H9 (cell line): ENCODE measurements at regions not wholly inside any gene's neighbourhood (a gene's known extent, or its start where the extent isn't known, plus 50 kb on each side); places are given as distances from the start of the nearest gene placed in this dataset.

Experiments
- DNase-seq: peaks from one replicate; pipeline ENCODE4 v3.0.0-alpha.2; 2017
- H2AFZ ChIP-seq: one replicate; pipeline ENCODE4 v1.6.1; 2013; ENCODE audit warnings: mild to moderate bottlenecking, low read length, control low read depth, moderate library complexity
- H2AK5ac ChIP-seq: 2 replicates; pipeline ENCODE4 v1.6.1; 2013; ENCODE audit warnings: low read length, control low read depth, mixed read lengths; ENCODE audit not compliant: insufficient read length
- H2BK120ac ChIP-seq: one replicate; pipeline ENCODE4 v1.6.1; 2013; ENCODE audit warnings: low read depth, mild to moderate bottlenecking, low read length, control low read depth, inconsistent platforms; ENCODE audit not compliant: poor library complexity, severe bottlenecking
- H2BK12ac ChIP-seq: 2 replicates; pipeline ENCODE4 v1.6.1; 2013; ENCODE audit warnings: low read length, control low read depth, mixed read lengths, low read depth; ENCODE audit not compliant: insufficient read length
- H2BK15ac ChIP-seq: 2 replicates; pipeline ENCODE4 v1.6.1; 2013; ENCODE audit warnings: low read depth, low read length, control low read depth
- H2BK20ac ChIP-seq: one replicate; pipeline ENCODE4 v1.6.1; 2013; ENCODE audit warnings: low read depth, mild to moderate bottlenecking, low read length, control low read depth, inconsistent platforms; ENCODE audit not compliant: poor library complexity, severe bottlenecking
- H2BK5ac ChIP-seq: 2 replicates; pipeline ENCODE4 v1.6.1; 2013; ENCODE audit warnings: low read length, control low read depth, mixed read lengths; ENCODE audit not compliant: insufficient read length
- H3K14ac ChIP-seq: 2 replicates; pipeline ENCODE4 v1.6.1; 2013; ENCODE audit warnings: low read length, control low read depth; ENCODE audit not compliant: insufficient read depth
- H3K18ac ChIP-seq: 2 replicates; pipeline ENCODE4 v1.6.1; 2013; ENCODE audit warnings: low read depth, mild to moderate bottlenecking, mixed read lengths, low read length, control low read depth; ENCODE audit not compliant: insufficient read length
- H3K23ac ChIP-seq: 2 replicates; pipeline ENCODE4 v1.6.1; 2013; ENCODE audit warnings: low read length, control low read depth, mixed read lengths, low read depth; ENCODE audit not compliant: insufficient read length
- H3K23me2 ChIP-seq: 2 replicates; pipeline ENCODE4 v1.6.1; 2013; ENCODE audit warnings: low read depth, mild to moderate bottlenecking, mixed read lengths, low read length, control low read depth; ENCODE audit not compliant: insufficient read length, poor library complexity, severe bottlenecking
- H3K27ac ChIP-seq: 2 replicates; pipeline ENCODE4 v1.5.1; 2013; ENCODE audit warnings: low read length, control low read depth, mixed read lengths, low read depth; ENCODE audit not compliant: insufficient read length
- H3K27me3 ChIP-seq: 2 replicates; pipeline ENCODE4 v1.6.1; 2013; ENCODE audit warnings: low read length, control low read depth, inconsistent platforms; ENCODE audit not compliant: insufficient read depth
- H3K4ac ChIP-seq: 2 replicates; pipeline ENCODE4 v1.6.1; 2013; ENCODE audit warnings: low read depth, mild to moderate bottlenecking, control low read depth, inconsistent platforms, low read length, moderate library complexity
- H3K4me1 ChIP-seq: 2 replicates; pipeline ENCODE4 v1.6.1; 2013; ENCODE audit warnings: low read length, control low read depth, inconsistent platforms; ENCODE audit not compliant: insufficient read depth
- H3K4me2 ChIP-seq: 2 replicates; pipeline ENCODE4 v1.6.1; 2013; ENCODE audit warnings: low read length, control low read depth, mixed read lengths; ENCODE audit not compliant: insufficient read length, insufficient read depth
- H3K56ac ChIP-seq: 2 replicates; pipeline ENCODE4 v1.6.1; 2013; ENCODE audit warnings: low read depth, mild to moderate bottlenecking, mixed read lengths, low read length, control low read depth; ENCODE audit not compliant: insufficient read length
- H3K79me1 ChIP-seq: 2 replicates; pipeline ENCODE4 v1.6.1; 2013; ENCODE audit warnings: low read depth, mild to moderate bottlenecking, moderate library complexity, low read length, control low read depth, inconsistent platforms; ENCODE audit not compliant: insufficient read depth, poor library complexity, severe bottlenecking
- H3K79me2 ChIP-seq: 2 replicates; pipeline ENCODE4 v1.6.1; 2013; ENCODE audit warnings: low read length, control low read depth, inconsistent platforms; ENCODE audit not compliant: insufficient read depth
- H3K9ac ChIP-seq: 2 replicates; pipeline ENCODE4 v1.6.1; 2013; ENCODE audit warnings: low read length, control low read depth, mixed read lengths; ENCODE audit not compliant: insufficient read length; ENCODE audit errors: extremely low read depth
- H3K9me3 ChIP-seq: one replicate; pipeline ENCODE4 v1.6.1; 2013; ENCODE audit warnings: low read depth, low read length, inconsistent platforms; ENCODE audit not compliant: control insufficient read depth
- H3T11ph ChIP-seq: one replicate; pipeline ENCODE4 v1.6.1; 2013; ENCODE audit warnings: mild to moderate bottlenecking, low read length, control low read depth, inconsistent platforms
- H4K20me1 ChIP-seq: one replicate; pipeline ENCODE4 v1.6.1; 2013; ENCODE audit not compliant: control insufficient read depth, insufficient read length, insufficient read depth
- H4K5ac ChIP-seq: 2 replicates; pipeline ENCODE4 v1.6.1; 2013; ENCODE audit warnings: low read depth, mild to moderate bottlenecking, mixed read lengths, low read length, control low read depth; ENCODE audit not compliant: insufficient read length
- H4K8ac ChIP-seq: replicated peaks from 2 replicates; pipeline ENCODE4 v1.6.1; 2013; ENCODE audit warnings: low read length, control low read depth, mixed read lengths, low read depth; ENCODE audit not compliant: insufficient read length
- H4K91ac ChIP-seq: 2 replicates; pipeline ENCODE4 v1.6.1; 2013; ENCODE audit warnings: low read depth, mild to moderate bottlenecking, moderate library complexity, mixed read lengths, low read length, control low read depth; ENCODE audit not compliant: insufficient read length
- H3K27ac Mint-ChIP-seq, 3 experiments: 2 replicates in 2 of 3; 3 replicates in 1 of 3; pipeline ENCODE4 v1.8.0; 2020 to 2021; ENCODE audit warnings: mixed read lengths in 3 of 3, mild to moderate bottlenecking in 1 of 3, moderate library complexity in 1 of 3
- H3K27me3 Mint-ChIP-seq: 2 replicates; pipeline ENCODE4 v1.8.0; 2021; ENCODE audit warnings: low read depth, mild to moderate bottlenecking, moderate library complexity, mixed read lengths
- H3K36me3 Mint-ChIP-seq, 3 experiments: 2 replicates in 2 of 3; 3 replicates in 1 of 3; pipeline ENCODE4 v1.8.0; 2020 to 2021; ENCODE audit warnings: low read depth in 3 of 3, mixed read lengths in 3 of 3; ENCODE audit not compliant: insufficient read depth in 1 of 3
- H3K4me1 Mint-ChIP-seq, 2 experiments: 2 replicates each; pipeline ENCODE4 v1.8.0; 2020; ENCODE audit warnings: mixed read lengths in 2 of 2
- H3K4me3 Mint-ChIP-seq, 2 experiments: 2 replicates in 1 of 2; 3 replicates in 1 of 2; pipeline ENCODE4 v1.8.0; 2020 to 2021; ENCODE audit warnings: mild to moderate bottlenecking in 2 of 2, mixed read lengths in 2 of 2, moderate library complexity in 1 of 2
- H3K9me3 Mint-ChIP-seq, 2 experiments: 2 replicates in 1 of 2; 3 replicates in 1 of 2; pipeline ENCODE4 v1.8.0; 2020; ENCODE audit warnings: mild to moderate bottlenecking in 2 of 2, mixed read lengths in 2 of 2, moderate library complexity in 1 of 2
- WGBS: extraction: QIAGEN DNeasy Blood & Tissue Kit; methylation state at CpG from one replicate; pipeline ENCODE4 v1.1.7; 2013; ENCODE audit warnings: missing lambda C conversion rate, low lambda C conversion rate, mixed read lengths; ENCODE audit not compliant: insufficient read length; ENCODE audit errors: extremely low coverage; 5-methylcytosine and 5-hydroxymethylcytosine counted together
- TF ChIP-seq, protein P1 (sequence below): fragments of 200-600 bp; sonication (generic); conservative IDR thresholded peaks from 3 replicates; pipeline ENCODE4 v1.8.0; 2021; ENCODE audit warnings: antibody characterized with exemption, mild to moderate bottlenecking

DNA sequence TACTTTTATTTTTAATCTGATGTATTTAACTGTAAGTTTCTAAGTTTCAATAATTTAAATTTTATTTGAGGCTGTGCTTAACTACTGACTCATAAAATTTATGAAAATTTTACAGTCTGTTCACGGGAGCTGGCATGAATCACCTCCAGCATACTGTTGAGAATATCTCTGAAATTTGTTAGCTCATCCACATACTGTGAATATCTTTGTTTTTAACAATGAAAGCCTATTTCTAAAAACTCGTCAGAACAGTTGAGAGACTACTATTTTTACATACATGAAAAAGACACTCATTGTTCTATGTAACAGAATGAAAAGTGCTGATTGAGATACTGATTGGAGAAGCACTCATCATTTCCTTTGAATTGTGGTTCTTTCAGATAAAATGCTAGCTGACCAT is 749.3 kb downstream of the TENT5A start:
- no peak overlapping the region for H2AK5ac ChIP-seq
- no CpG with 5 or more reads among the region's 2 CpGs for WGBS

More for the DNA sequence above, 749.3 kb downstream of the TENT5A start:
- H3K9ac ChIP-seq, result no peak overlapping the region
- H3K79me1 ChIP-seq, result no peaks in the 10 kb centered on the region
- no peaks in the 10 kb centered on the region for H3K27me3 Mint-ChIP-seq
- no peak overlapping the region for H3K4me2 ChIP-seq
- H2BK5ac ChIP-seq, result no peak overlapping the region
- no peaks in the 10 kb centered on the region for H3K4me1 Mint-ChIP-seq
- no peaks in the 10 kb centered on the region for H3K27me3 ChIP-seq
- no peak overlapping the region for H3K4me3 Mint-ChIP-seq
- no peaks in the 10 kb centered on the region for H3K4me1 ChIP-seq
- H3K56ac ChIP-seq, result no peak overlapping the region
- H2AFZ ChIP-seq, result no peak overlapping the region
- H3K79me2 ChIP-seq, result no peaks in the 10 kb centered on the region
- DNase-seq, result no peak
- H3K27ac Mint-ChIP-seq, result no peak overlapping the region
- H3K14ac ChIP-seq, result no peak overlapping the region
- no peak overlapping the region for H2BK20ac ChIP-seq
- H4K91ac ChIP-seq, result no peak overlapping the region
- H3K4ac ChIP-seq, result no peak overlapping the region
- TF ChIP-seq, protein P1, sequence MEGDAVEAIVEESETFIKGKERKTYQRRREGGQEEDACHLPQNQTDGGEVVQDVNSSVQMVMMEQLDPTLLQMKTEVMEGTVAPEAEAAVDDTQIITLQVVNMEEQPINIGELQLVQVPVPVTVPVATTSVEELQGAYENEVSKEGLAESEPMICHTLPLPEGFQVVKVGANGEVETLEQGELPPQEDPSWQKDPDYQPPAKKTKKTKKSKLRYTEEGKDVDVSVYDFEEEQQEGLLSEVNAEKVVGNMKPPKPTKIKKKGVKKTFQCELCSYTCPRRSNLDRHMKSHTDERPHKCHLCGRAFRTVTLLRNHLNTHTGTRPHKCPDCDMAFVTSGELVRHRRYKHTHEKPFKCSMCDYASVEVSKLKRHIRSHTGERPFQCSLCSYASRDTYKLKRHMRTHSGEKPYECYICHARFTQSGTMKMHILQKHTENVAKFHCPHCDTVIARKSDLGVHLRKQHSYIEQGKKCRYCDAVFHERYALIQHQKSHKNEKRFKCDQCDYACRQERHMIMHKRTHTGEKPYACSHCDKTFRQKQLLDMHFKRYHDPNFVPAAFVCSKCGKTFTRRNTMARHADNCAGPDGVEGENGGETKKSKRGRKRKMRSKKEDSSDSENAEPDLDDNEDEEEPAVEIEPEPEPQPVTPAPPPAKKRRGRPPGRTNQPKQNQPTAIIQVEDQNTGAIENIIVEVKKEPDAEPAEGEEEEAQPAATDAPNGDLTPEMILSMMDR, result no peak
- H3K27ac ChIP-seq, result no peak overlapping the region
- no peak overlapping the region for H4K8ac ChIP-seq
- no peaks in the 10 kb centered on the region for H3K23me2 ChIP-seq
- H3T11ph ChIP-seq, result no peak overlapping the region
- H3K23ac ChIP-seq, result no peak overlapping the region
- H3K9me3 Mint-ChIP-seq, result peaks cover 22 to 29% of the 10 kb centered on the region in 2 experiments
- no peaks in the 10 kb centered on the region for H4K20me1 ChIP-seq
- no peaks in the 10 kb centered on the region for H3K9me3 ChIP-seq
- H2BK12ac ChIP-seq, result no peak overlapping the region
- no peak overlapping the region for H4K5ac ChIP-seq
- H2BK15ac ChIP-seq, result no peak overlapping the region
- H3K36me3 Mint-ChIP-seq, result peaks cover 6 to 14% (median 7%) of the 10 kb centered on the region in 3 experiments; a peak in 6 of 7 replicates
- H2BK120ac ChIP-seq, result no peak overlapping the region
- H3K18ac ChIP-seq, result no peak overlapping the region
